Smooth muscle cell (in vitro differentiated cells): ENCODE measurements at regions not wholly inside any gene's neighbourhood (a gene's known extent, or its start where the extent isn't known, plus 50 kb on each side); places are given as distances from the start of the nearest gene placed in this dataset.

Source experiments
- DNase-seq: peaks from one replicate; lab custom pipeline; 2025; ENCODE audit not compliant: unreplicated experiment; lab: John Stamatoyannopoulos, UW
- H2AFZ ChIP-seq: fragments of 200-600 bp; sonication (generic); 2 replicates; pipeline ENCODE4 v1.6.0; 2016; ENCODE audit warnings: antibody characterized with exemption, low read depth, mild to moderate bottlenecking
- H3F3A ChIP-seq: fragments of 200-600 bp; sonication (generic); 2 replicates; pipeline ENCODE4 v1.6.0; 2017; ENCODE audit warnings: antibody characterized with exemption, low read depth
- H3K27ac ChIP-seq: fragments of 200-600 bp; sonication (generic); 2 replicates; pipeline ENCODE4 v1.5.1; 2016; ENCODE audit warnings: low read depth, mild to moderate bottlenecking
- H3K27me3 ChIP-seq: fragments of 200-600 bp; sonication (generic); 2 replicates; pipeline ENCODE4 v1.6.1; 2016; ENCODE audit warnings: low read depth, mild to moderate bottlenecking
- H3K36me3 ChIP-seq: fragments of 200-600 bp; sonication (generic); 2 replicates; pipeline ENCODE4 v1.5.1; 2016; ENCODE audit warnings: low read depth
- H3K4me1 ChIP-seq: fragments of 200-600 bp; sonication (generic); 2 replicates; pipeline ENCODE4 v1.5.1; 2016; ENCODE audit warnings: low read depth
- H3K4me2 ChIP-seq: fragments of 200-600 bp; sonication (generic); 2 replicates; pipeline ENCODE4 v1.6.0; 2016; ENCODE audit warnings: mild to moderate bottlenecking
- H3K4me3 ChIP-seq: fragments of 200-600 bp; sonication (generic); 2 replicates; pipeline ENCODE4 v1.5.1; 2016; ENCODE audit warnings: mild to moderate bottlenecking
- H3K79me2 ChIP-seq: fragments of 200-600 bp; sonication (generic); 2 replicates; pipeline ENCODE4 v1.6.0; 2016; ENCODE audit warnings: low read depth, mild to moderate bottlenecking
- H3K9ac ChIP-seq: fragments of 200-600 bp; sonication (generic); 2 replicates; pipeline ENCODE4 v1.6.0; 2016; ENCODE audit warnings: low read depth
- H3K9me3 ChIP-seq: fragments of 200-600 bp; sonication (generic); replicated peaks from 2 replicates; pipeline ENCODE4 v1.5.1; 2016; ENCODE audit warnings: low read depth
- H4K20me1 ChIP-seq: fragments of 200-600 bp; sonication (generic); 2 replicates; pipeline ENCODE4 v1.6.0; 2016; ENCODE audit warnings: low read depth
- CTCF ChIP-seq: fragments of 200-600 bp; sonication (generic); IDR thresholded peaks from 2 replicates; pipeline ENCODE4 v1.5.1; 2017; ENCODE audit warnings: borderline replicate concordance, mild to moderate bottlenecking, antibody characterized with exemption; ENCODE audit not compliant: insufficient read depth, poor library complexity, severe bottlenecking
- WGBS: methylation state at CpG from one replicate; pipeline ENCODE4 v1.1.7; 2016; ENCODE audit warnings: low lambda C conversion rate; 5-methylcytosine and 5-hydroxymethylcytosine counted together

- H4K20me1 ChIP-seq = no peaks in the 10 kb centered on the region
- TF ChIP-seq CTCF = no peak
Measured at GRCh38 chr1:48058135-48059025, 61.2 kb upstream of the TRABD2B start.

DNA sequence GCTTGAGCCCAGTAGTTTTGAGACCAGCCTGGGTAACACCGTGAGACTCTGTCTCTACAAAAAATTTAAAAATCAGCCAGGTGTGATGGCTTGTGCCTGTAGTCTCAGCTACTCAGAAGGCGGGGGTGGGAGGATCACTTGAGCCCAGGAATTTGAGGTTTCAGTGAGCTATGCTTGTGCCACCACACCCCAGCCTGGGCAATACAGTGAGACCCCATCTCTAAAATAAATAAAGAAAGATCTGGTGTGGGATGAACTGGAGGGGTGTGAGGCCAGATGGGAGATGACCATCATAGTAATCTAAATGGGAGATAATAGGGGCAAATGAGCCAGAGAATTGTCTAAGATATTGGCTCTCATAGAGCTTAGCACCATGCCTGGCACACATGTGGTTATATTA, 60.1 kb upstream of the TRABD2B start:
- Histone ChIP-seq H3F3A (no peaks in the 10 kb centered on the region), H2AFZ (no peak overlapping the region), H3K9me3 (no peaks in the 10 kb centered on the region), H3K27me3 (peaks cover 21% of the 10 kb centered on the region), H3K9ac (no peak overlapping the region), H3K4me1 (peaks cover 1% of the 10 kb centered on the region), H3K27ac (no peak overlapping the region), H3K4me3 (no peak overlapping the region), H3K36me3 (no peaks in the 10 kb centered on the region), H4K20me1 (no peaks in the 10 kb centered on the region), H3K4me2 (no peak overlapping the region), H3K79me2 (no peaks in the 10 kb centered on the region)
- no peak for DNase-seq
- whole genome bisulfite sequencing = 86% methylated on average over 2 of the region's 2 CpGs
- TF ChIP-seq CTCF = no peak

More at GRCh38 chr1:48058135-48059025, 61.2 kb upstream of the TRABD2B start:
- H3K27me3 ChIP-seq = peaks cover 25% of the 10 kb centered on the region
- H3K79me2 ChIP-seq = no peaks in the 10 kb centered on the region
- no peak overlapping the region for H3K27ac ChIP-seq
- H2AFZ ChIP-seq = no peak overlapping the region
- 86% methylated on average over 11 of the region's 11 CpGs for WGBS
- no peak overlapping the region for H3K4me2 ChIP-seq
- H3K36me3 ChIP-seq = no peaks in the 10 kb centered on the region
- no peak overlapping the region for H3K9ac ChIP-seq
- no peak for DNase-seq
- H3F3A ChIP-seq = no peaks in the 10 kb centered on the region
- H3K4me3 ChIP-seq = no peak overlapping the region
- H3K9me3 ChIP-seq = no peaks in the 10 kb centered on the region
- no peaks in the 10 kb centered on the region for H3K4me1 ChIP-seq

GRCh38 chr1:48055876-48056764, 58.9 kb upstream of the TRABD2B start:
- Histone ChIP-seq H3F3A (no peaks in the 10 kb centered on the region), H3K9ac (no peak overlapping the region), H2AFZ (no peak overlapping the region), H3K9me3 (no peaks in the 10 kb centered on the region), H3K27me3 (peaks cover 21% of the 10 kb centered on the region), H3K27ac (no peak overlapping the region), H3K4me1 (peaks cover 9% of the 10 kb centered on the region), H3K79me2 (no peaks in the 10 kb centered on the region), H3K4me2 (no peak overlapping the region), H3K36me3 (no peaks in the 10 kb centered on the region), H4K20me1 (no peaks in the 10 kb centered on the region), H3K4me3 (no peak overlapping the region)
- WGBS = 72% methylated on average over 9 of the region's 9 CpGs
- TF ChIP-seq CTCF = no peak
- no peak for DNase-seq
